ENCODE measurements at regions not wholly inside any gene's neighbourhood (a gene's known extent, or its start where the extent isn't known, plus 50 kb on each side); places are given as distances from the start of the nearest gene placed in this dataset.
A peak's percentile ranks its signal among the peaks of the same experiment; 100 is the strongest.

- no peak for ATAC-seq
- DNase-seq (ENCODE audit: low spot score), result no peak
- intact Hi-C loops (cut with DNase I), result no loop called here
Observed at GRCh38 chr15:85847031-85847430, 52.3 kb upstream of the KLHL25 start.

- ATAC-seq (no peak), DNase-seq (ENCODE audit: low spot score) (no peak)
- intact Hi-C loops (cut with DNase I), result no loop called here
Observed at GRCh38 chr15:85849946-85850345, 55.2 kb upstream of the KLHL25 start.

GRCh38 chr15:85852969-85853368, 58.2 kb upstream of the KLHL25 start:
- DNase-seq (ENCODE audit: low spot score), result no peak
- intact Hi-C loops (cut with DNase I), result no loop called here

GRCh38 chr15:85854345-85855097, 59.8 kb upstream of the KLHL25 start:
- ATAC-seq (peak; percentile 80), DNase-seq (ENCODE audit: low spot score) (no peak)
- intact Hi-C loops (cut with DNase I), result no loop called here

More at GRCh38 chr15:85852969-85853368, 58.2 kb upstream of the KLHL25 start:
- no peak for ATAC-seq

- DNase-seq (ENCODE audit: low spot score), result peak; percentile 81
- intact Hi-C loops (cut with DNase I), result no loop called here
- ATAC-seq, result peak; percentile 82
Observed at GRCh38 chr15:85858586-85859375, 64.1 kb upstream of the KLHL25 start.

- no peak for ATAC-seq
- intact Hi-C loops (cut with DNase I), result no loop called here
- no peak for DNase-seq (ENCODE audit: low spot score)
Observed at GRCh38 chr15:85859671-85860070, 64.9 kb upstream of the KLHL25 start.

GRCh38 chr15:85860394-85861161, 65.9 kb upstream of the KLHL25 start:
- ATAC-seq (no peak), DNase-seq (ENCODE audit: low spot score) (no peak)
- intact Hi-C loops (cut with DNase I), result no loop called here

- DNase-seq (ENCODE audit: low spot score) (no peak), ATAC-seq (peak; percentile 82)
- intact Hi-C loops (cut with DNase I), result no loop called here
Observed at GRCh38 chr15:85865070-85865684, 70.5 kb upstream of the KLHL25 start.

- intact Hi-C loops (cut with DNase I), result no loop called here
- ATAC-seq, result no peak
Observed at GRCh38 chr15:85867250-85867649, 72.5 kb upstream of the KLHL25 start.

GRCh38 chr15:85869124-85869523, 74.4 kb upstream of the KLHL25 start:
- no peak for ATAC-seq
- no peak for DNase-seq (ENCODE audit: low spot score)
- intact Hi-C loops (cut with DNase I), result no loop called here

More at GRCh38 chr15:85867250-85867649, 72.5 kb upstream of the KLHL25 start:
- no peak for DNase-seq (ENCODE audit: low spot score)

GRCh38 chr15:85870216-85871014, 75.7 kb upstream of the KLHL25 start:
- intact Hi-C loops (cut with DNase I), result no loop called here
- DNase-seq (ENCODE audit: low spot score), result no peak
- no peak for ATAC-seq

- DNase-seq (ENCODE audit: low spot score) (no peak), ATAC-seq (no peak)
- intact Hi-C loops (cut with DNase I), result no loop called here
Observed at GRCh38 chr15:85871545-85871944, 76.8 kb upstream of the KLHL25 start.

- ATAC-seq (no peak), DNase-seq (ENCODE audit: low spot score) (no peak)
- intact Hi-C loops (cut with DNase I), result no loop called here
Observed at GRCh38 chr15:85872125-85872524, 77.4 kb upstream of the KLHL25 start.

GRCh38 chr15:85874236-85874635, 79.5 kb upstream of the KLHL25 start:
- ATAC-seq (no peak), DNase-seq (ENCODE audit: low spot score) (no peak)
- intact Hi-C loops (cut with DNase I), result no loop called here

- DNase-seq (ENCODE audit: low spot score) (no peak), ATAC-seq (no peak)
- intact Hi-C loops (cut with DNase I), result no loop called here
Observed at GRCh38 chr15:85875756-85876155, 81.0 kb upstream of the KLHL25 start.

- ATAC-seq, result no peak
- intact Hi-C loops (cut with DNase I), result no loop called here
- DNase-seq (ENCODE audit: low spot score), result no peak
Observed at GRCh38 chr15:85878828-85879225, 84.1 kb upstream of the KLHL25 start.

- no peak for DNase-seq (ENCODE audit: low spot score)
- ATAC-seq, result peak; percentile 73
- intact Hi-C loops (cut with DNase I), result no loop called here
Observed at GRCh38 chr15:85879334-85880163, 84.8 kb upstream of the KLHL25 start.
